ENCODE measurements at regions not wholly inside any gene's neighbourhood (a gene's known extent, or its start where the extent isn't known, plus 50 kb on each side); places are given as distances from the start of the nearest gene placed in this dataset.

GRCh38 chr6:132067286-132067685 lies 116.1 kb upstream of the CCN2 start (continued):
- TF ChIP-seq ZNF350 (CRISPR knock-in tag; IDR thresholded peaks at IDR 0.05; ENCODE audit: borderline replicate concordance, low read depth), result no peak

DNA sequence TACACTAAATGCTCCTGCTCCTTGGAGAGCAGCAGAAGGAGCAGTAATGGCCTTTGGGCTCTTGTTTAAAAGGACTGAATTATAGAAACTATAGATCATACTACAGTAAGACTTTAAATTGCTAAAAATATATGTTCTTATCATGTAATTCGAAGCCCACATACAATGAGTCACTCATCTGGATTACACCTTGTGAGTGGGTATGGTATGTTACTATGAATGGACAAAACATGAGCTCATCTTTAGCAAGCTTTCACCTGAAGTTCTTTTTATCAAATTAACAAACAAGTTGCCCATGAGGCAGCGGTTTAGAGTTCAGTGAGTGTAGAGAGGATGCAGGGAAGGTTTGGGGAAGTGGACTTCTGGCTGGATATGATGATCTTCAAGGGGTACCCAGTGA lies 114.4 kb upstream of the CCN2 start:
- no peak overlapping the region for H2AFZ ChIP-seq (ENCODE audit: low read length)
- no peaks in the 10 kb centered on the region for H3K9me3 ChIP-seq (ENCODE audit: low read length)
- no TSS peak for BruUV-seq (replicated peaks)
- no peaks in the 10 kb centered on the region for H3K79me2 ChIP-seq (ENCODE audit: insufficient read depth, low read length)
- DNase-seq (ENCODE audit: low spot score) (no peak), FAIRE-seq (no peak), ATAC-seq (no peak)
- in situ Hi-C loops (cut with HindIII; ENCODE audit: extremely low pct_ligation_motif_present, low pct_unique_long_range_greater_than_20kb) (no loop called here), intact Hi-C loops (cut with micrococcal nuclease; ENCODE audit: unreplicated experiment) (no loop called here)
- POLR2A ChIA-PET, result no interaction called here
- no peaks in the 10 kb centered on the region for H4K20me1 ChIP-seq (ENCODE audit: insufficient read depth, low read length)
- H3K27me3 ChIP-seq (ENCODE audit: control insufficient read depth in 1 of 2, insufficient read depth in 2 of 2, low read length in 2 of 2), result no peaks in the 10 kb centered on the region
- WGBS (ENCODE audit: low lambda C conversion rate), result 26% methylated on average over 2 of the region's 2 CpGs
- no peak for TF ChIP-seq ETV6 (CRISPR knock-in tag; conservative IDR thresholded peaks at IDR 0.05)
- no peak for TF ChIP-seq TMF1 (CRISPR knock-in tag; IDR thresholded peaks at IDR 0.05; ENCODE audit: low read depth)
- TF ChIP-seq ZNF878 (CRISPR knock-in tag; IDR thresholded peaks at IDR 0.05), result no peak
- TF ChIP-seq TEAD3 (CRISPR knock-in tag; optimal IDR thresholded peaks at IDR 0.05; ENCODE audit: borderline replicate concordance), result no peak
- no peak for TF ChIP-seq ZNF709 (CRISPR knock-in tag; IDR thresholded peaks at IDR 0.05)
- no peak for TF ChIP-seq ZNF317 (CRISPR knock-in tag; IDR thresholded peaks at IDR 0.05)
- no peak for TF ChIP-seq TARDBP (CRISPR knock-in tag; IDR thresholded peaks at IDR 0.05)
- no peak for TF ChIP-seq NR1H2 (CRISPR knock-in tag; IDR thresholded peaks at IDR 0.05; ENCODE audit: borderline replicate concordance, low read depth)
- no peak for TF ChIP-seq SALL2 (CRISPR knock-in tag; IDR thresholded peaks at IDR 0.05)
- no peak for TF ChIP-seq ARID3A (IDR thresholded peaks at IDR 0.05; ENCODE audit: low read depth, low read length)
- TF ChIP-seq EHMT2 (IDR thresholded peaks at IDR 0.05; ENCODE audit: borderline replicate concordance, low read depth, low read length), result no peak
- no peak for TF ChIP-seq ZBTB39 (CRISPR knock-in tag; IDR thresholded peaks at IDR 0.05)
- no peak for TF ChIP-seq PLSCR1 (CRISPR knock-in tag; IDR thresholded peaks at IDR 0.05; ENCODE audit: borderline replicate concordance)
- TF ChIP-seq SNRNP70 (IDR thresholded peaks at IDR 0.05; ENCODE audit: low read depth, low read length), result no peak
- no peak for TF ChIP-seq HOMEZ (CRISPR knock-in tag; IDR thresholded peaks at IDR 0.05; ENCODE audit: low read depth)
- no peak for TF ChIP-seq ATM (IDR thresholded peaks at IDR 0.05; ENCODE audit: borderline replicate concordance)
- CTCF ChIA-PET (ENCODE audit: low intra/inter-chr PET ratio, low total read pairs), result no interaction called here
- peaks cover 18% of the 10 kb centered on the region for H3K4me1 ChIP-seq (ENCODE audit: insufficient read depth, low read length)
- H3K9ac ChIP-seq (ENCODE audit: insufficient read depth, low read depth, low read length), result no peak overlapping the region
- H3K27ac ChIP-seq (ENCODE audit: extremely low read length, insufficient read depth, low read length), result no peak overlapping the region
- no peak overlapping the region for H3K4me2 ChIP-seq (ENCODE audit: low read depth, low read length)
- H3K4me3 ChIP-seq (replicated peaks in 1 of 3; ENCODE audit: insufficient read depth in 1 of 3, low read depth in 2 of 3, low read length in 3 of 3), result no peak overlapping the region
- no peaks in the 10 kb centered on the region for H3K36me3 ChIP-seq (replicated peaks in 1 of 2; ENCODE audit: control insufficient read depth in 1 of 2, insufficient read depth in 2 of 2, low read length in 2 of 2)

Measured in HepG2 (cell line).